SK-N-SH treated with all-trans-retinoic acid at 6 μM for 48 hours (cell line): ENCODE measurements at regions not wholly inside any gene's neighbourhood (a gene's known extent, or its start where the extent isn't known, plus 50 kb on each side); places are given as distances from the start of the nearest gene placed in this dataset.

Source experiments
- ATAC-seq: fragments of 200-7000 bp; cut with Tn5 transposase; 3 replicates; pipeline ENCODE4 v1.9.1; 2020; ENCODE audit warnings: mild to moderate bottlenecking, moderate library complexity
- BACH2 ChIP-seq: fragments of 250-450 bp; sonication (Bioruptor Pico); IDR thresholded peaks from 2 replicates; pipeline ENCODE4 v1.9.0; 2021; ENCODE audit warnings: mild to moderate bottlenecking, borderline replicate concordance
- CREB5 ChIP-seq: fragments of 250-450 bp; sonication (Bioruptor Pico); IDR thresholded peaks from 2 replicates; pipeline ENCODE4 v1.5.1; 2020; ENCODE audit warnings: low read depth, mild to moderate bottlenecking, moderate library complexity
- CSDC2 ChIP-seq: fragments of 250-450 bp; sonication (Bioruptor Pico); IDR thresholded peaks from 2 replicates; pipeline ENCODE4 v1.5.0; 2020; ENCODE audit warnings: mild to moderate bottlenecking, moderate library complexity
- ESRRG ChIP-seq: fragments of 250-450 bp; sonication (Bioruptor Pico); IDR thresholded peaks from 2 replicates; pipeline ENCODE4 v1.6.1; 2021; ENCODE audit warnings: mild to moderate bottlenecking
- GLIS3 ChIP-seq: fragments of 250-450 bp; sonication (Bioruptor Pico); IDR thresholded peaks from 2 replicates; pipeline ENCODE4 v1.5.0; 2020; ENCODE audit warnings: mild to moderate bottlenecking, moderate library complexity
- ISL1 ChIP-seq: fragments of 250-450 bp; sonication (Bioruptor Pico); IDR thresholded peaks from 2 replicates; pipeline ENCODE4 v2.1.2; 2022; ENCODE audit warnings: mild to moderate bottlenecking, moderate library complexity
- OSR1 ChIP-seq: fragments of 250-450 bp; sonication (Bioruptor Pico); IDR thresholded peaks from 2 replicates; pipeline ENCODE4 v1.8.0; 2022; ENCODE audit warnings: moderate library complexity, mild to moderate bottlenecking, inconsistent platforms
- PATZ1 ChIP-seq: fragments of 250-450 bp; sonication (Bioruptor Pico); IDR thresholded peaks from 2 replicates; pipeline ENCODE4 v1.8.0; 2020; ENCODE audit warnings: mild to moderate bottlenecking, moderate library complexity, borderline replicate concordance
- POU6F1 ChIP-seq: fragments of 250-450 bp; sonication (Bioruptor Pico); IDR thresholded peaks from 2 replicates; pipeline ENCODE4 v1.8.0; 2021; ENCODE audit warnings: low read depth, mild to moderate bottlenecking, moderate library complexity, borderline replicate concordance
- PPARA ChIP-seq: fragments of 250-450 bp; sonication (Bioruptor Pico); IDR thresholded peaks from 2 replicates; pipeline ENCODE4 v1.5.0; 2020; ENCODE audit warnings: mild to moderate bottlenecking, borderline replicate concordance
- RARB ChIP-seq: fragments of 250-450 bp; sonication (Bioruptor Pico); IDR thresholded peaks from 2 replicates; pipeline ENCODE4 v1.8.0; 2021; ENCODE audit warnings: mild to moderate bottlenecking, moderate library complexity
- SNAI2 ChIP-seq: fragments of 250-450 bp; sonication (Bioruptor Pico); IDR thresholded peaks from 2 replicates; pipeline ENCODE4 v1.5.0; 2020; ENCODE audit warnings: mild to moderate bottlenecking, moderate library complexity
- TCF4 ChIP-seq: fragments of 250-450 bp; sonication (Bioruptor Pico); IDR thresholded peaks from 2 replicates; pipeline ENCODE4 v1.8.0; 2021; ENCODE audit warnings: mild to moderate bottlenecking, moderate library complexity, borderline replicate concordance
- TOX ChIP-seq: fragments of 250-450 bp; sonication (Bioruptor Pico); IDR thresholded peaks from 2 replicates; pipeline ENCODE4 v1.8.0; 2021; ENCODE audit warnings: mild to moderate bottlenecking, moderate library complexity, borderline replicate concordance
- TSHZ2 ChIP-seq: fragments of 250-450 bp; sonication (Bioruptor Pico); IDR thresholded peaks from 2 replicates; pipeline ENCODE4 v1.5.0; 2020; ENCODE audit warnings: mild to moderate bottlenecking, moderate library complexity
- ZC3H10 ChIP-seq: fragments of 250-450 bp; sonication (Bioruptor Pico); IDR thresholded peaks from 2 replicates; pipeline ENCODE4 v1.5.1; 2021; ENCODE audit warnings: mild to moderate bottlenecking, moderate library complexity
- ZNF565 ChIP-seq: fragments of 450-650 bp; formaldehyde crosslinking; conservative IDR thresholded peaks from 2 replicates; pipeline ENCODE4 v1.5.0; 2020; ENCODE audit warnings: low read depth, mild to moderate bottlenecking, moderate library complexity
- ZNF8 ChIP-seq: fragments of 450-650 bp; formaldehyde crosslinking; IDR thresholded peaks from 2 replicates; pipeline ENCODE4 v1.5.0; 2020; ENCODE audit warnings: mild to moderate bottlenecking, moderate library complexity
- TF ChIP-seq, protein P1 (sequence below): fragments of 250-450 bp; sonication (Bioruptor Pico); IDR thresholded peaks from 2 replicates; pipeline ENCODE4 v1.5.1; 2021; ENCODE audit warnings: mild to moderate bottlenecking, moderate library complexity

DNA sequence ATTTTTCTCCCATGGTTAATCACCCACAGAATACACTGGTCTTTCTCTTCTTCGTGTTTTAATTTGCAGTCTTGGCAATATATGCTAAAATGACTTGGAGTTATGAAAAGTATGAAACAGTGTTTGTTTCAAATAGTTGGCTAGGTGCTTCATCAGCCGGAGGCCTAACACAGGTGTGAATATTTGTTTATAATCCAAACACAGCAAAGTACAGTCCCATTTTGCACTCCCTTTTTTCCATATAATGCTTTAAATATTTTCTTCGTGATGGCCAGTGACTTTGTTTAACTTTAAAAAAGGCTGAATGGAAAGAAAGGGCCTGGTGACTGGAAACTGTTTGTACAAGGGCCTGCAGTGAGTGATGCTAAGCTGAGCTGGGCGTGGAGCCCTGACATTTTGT is 219.7 kb upstream of the LRIG1 start:
- TF ChIP-seq ZNF8 (CRISPR knock-in tag) (no peak), CREB5 (CRISPR knock-in tag) (no peak), TOX (CRISPR knock-in tag) (no peak)
- no peak for ATAC-seq

DNA sequence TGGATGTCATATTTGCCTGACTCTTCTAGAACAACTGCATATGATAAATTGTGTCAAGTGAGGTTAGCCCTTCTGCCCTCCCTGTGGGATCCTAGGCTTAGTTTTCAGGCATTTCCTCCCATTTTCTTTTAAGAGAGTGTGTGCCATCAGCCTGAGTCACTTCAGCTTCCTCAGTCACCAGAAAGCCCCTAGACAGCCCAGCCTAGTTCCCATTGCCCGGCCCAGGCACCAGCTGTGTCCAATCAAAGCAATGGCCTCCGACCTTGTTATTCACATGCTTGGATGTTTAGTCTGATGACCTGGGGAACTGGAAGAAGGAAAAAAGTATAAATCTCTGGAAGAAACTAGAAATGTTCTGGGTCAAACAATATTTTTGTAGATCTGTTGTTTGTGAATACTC is 221.9 kb upstream of the LRIG1 start:
- TF ChIP-seq TCF4 (CRISPR knock-in tag), result no peak
- TF ChIP-seq CSDC2 (CRISPR knock-in tag), result no peak
- TF ChIP-seq ZC3H10 (CRISPR knock-in tag), result no peak
- TF ChIP-seq OSR1, result no peak
- no peak for TF ChIP-seq CREB5 (CRISPR knock-in tag)
- TF ChIP-seq TOX (CRISPR knock-in tag), result no peak
- no peak for TF ChIP-seq ISL1
- no peak for TF ChIP-seq ZNF8 (CRISPR knock-in tag)
- TF ChIP-seq SNAI2, result no peak
- TF ChIP-seq PPARA, result no peak
- no peak for TF ChIP-seq ZNF565 (CRISPR knock-in tag)
- no peak for TF ChIP-seq ESRRG (CRISPR knock-in tag)
- no peak for TF ChIP-seq PATZ1 (CRISPR knock-in tag)
- no peak for TF ChIP-seq RARB (CRISPR knock-in tag)
- no peak for TF ChIP-seq TSHZ2 (CRISPR knock-in tag)
- ATAC-seq, result no peak

GRCh38 chr3:66723231-66723630 is 222.4 kb upstream of the LRIG1 start:
- ATAC-seq, result no peak
- TF ChIP-seq OSR1 (no peak), ZNF565 (CRISPR knock-in tag) (no peak)

DNA sequence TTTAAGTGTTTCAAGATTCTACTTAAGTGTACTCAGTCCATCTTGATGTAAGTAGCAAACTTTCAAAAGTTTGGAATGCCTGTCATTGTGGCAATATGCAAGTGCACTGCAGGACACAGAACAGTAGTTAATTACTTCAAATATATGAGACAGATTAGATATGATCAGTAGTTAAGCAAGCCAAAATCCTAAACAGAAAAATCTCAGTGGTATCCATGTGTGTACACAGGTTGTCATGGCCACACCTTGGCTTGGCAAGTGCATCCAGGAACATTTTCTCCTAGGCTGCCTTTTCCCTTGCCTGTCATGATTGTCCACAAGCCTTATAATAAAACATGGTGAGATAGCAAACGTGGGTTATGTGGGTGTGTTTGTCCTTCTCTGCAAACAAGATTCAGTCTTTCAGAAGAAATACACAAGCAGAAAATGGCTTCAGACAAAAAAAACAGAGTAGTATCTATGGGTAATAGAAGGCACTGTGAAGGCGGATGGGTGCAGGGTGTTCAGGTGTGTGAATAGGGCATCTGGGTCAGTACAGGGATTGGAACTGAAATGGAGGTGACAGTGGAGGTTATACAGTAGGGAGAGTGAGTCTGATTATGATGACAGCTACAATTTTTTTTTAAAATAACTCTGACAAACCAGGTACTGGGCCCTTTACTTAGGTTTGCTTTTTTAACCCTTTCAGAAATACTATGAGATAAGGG is 229.0 kb upstream of the LRIG1 start:
- ATAC-seq, result no peak
- TF ChIP-seq SNAI2 (no peak), PATZ1 (CRISPR knock-in tag) (no peak), TSHZ2 (CRISPR knock-in tag) (no peak), CSDC2 (CRISPR knock-in tag) (no peak), POU6F1 (CRISPR knock-in tag) (no peak), RARB (CRISPR knock-in tag) (no peak), PPARA (no peak), BACH2 (CRISPR knock-in tag) (no peak), GLIS3 (CRISPR knock-in tag) (no peak), ZNF565 (CRISPR knock-in tag) (no peak)
- TF ChIP-seq, protein P1, sequence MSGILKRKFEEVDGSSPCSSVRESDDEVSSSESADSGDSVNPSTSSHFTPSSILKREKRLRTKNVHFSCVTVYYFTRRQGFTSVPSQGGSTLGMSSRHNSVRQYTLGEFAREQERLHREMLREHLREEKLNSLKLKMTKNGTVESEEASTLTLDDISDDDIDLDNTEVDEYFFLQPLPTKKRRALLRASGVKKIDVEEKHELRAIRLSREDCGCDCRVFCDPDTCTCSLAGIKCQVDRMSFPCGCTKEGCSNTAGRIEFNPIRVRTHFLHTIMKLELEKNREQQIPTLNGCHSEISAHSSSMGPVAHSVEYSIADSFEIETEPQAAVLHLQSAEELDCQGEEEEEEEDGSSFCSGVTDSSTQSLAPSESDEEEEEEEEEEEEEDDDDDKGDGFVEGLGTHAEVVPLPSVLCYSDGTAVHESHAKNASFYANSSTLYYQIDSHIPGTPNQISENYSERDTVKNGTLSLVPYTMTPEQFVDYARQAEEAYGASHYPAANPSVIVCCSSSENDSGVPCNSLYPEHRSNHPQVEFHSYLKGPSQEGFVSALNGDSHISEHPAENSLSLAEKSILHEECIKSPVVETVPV (CRISPR knock-in tag), result no peak
